Hepatocyte (in vitro differentiated cells): ENCODE measurements at regions not wholly inside any gene's neighbourhood (a gene's known extent, or its start where the extent isn't known, plus 50 kb on each side); places are given as distances from the start of the nearest gene placed in this dataset.

Source experiments
- DNase-seq: peaks from one replicate; pipeline ENCODE4 v3.0.0-alpha.2; 2016; ENCODE audit warnings: low spot score
- H2AFZ ChIP-seq: fragments of 200-600 bp; sonication (generic); 2 replicates; pipeline ENCODE4 v1.6.0; 2016; ENCODE audit warnings: antibody characterized with exemption, mild to moderate bottlenecking
- H3K27ac ChIP-seq: fragments of 200-600 bp; sonication (generic); 2 replicates; pipeline ENCODE4 v1.5.1; 2016; ENCODE audit warnings: mild to moderate bottlenecking
- H3K27me3 ChIP-seq: fragments of 200-600 bp; sonication (generic); 2 replicates; pipeline ENCODE4 v1.6.1; 2016
- H3K36me3 ChIP-seq: fragments of 200-600 bp; sonication (generic); replicated peaks from 2 replicates; pipeline ENCODE4 v1.5.1; 2016; ENCODE audit warnings: low read depth; ENCODE audit not compliant: insufficient read depth
- H3K4me1 ChIP-seq: fragments of 200-600 bp; sonication (generic); 2 replicates; pipeline ENCODE4 v1.5.1; 2016; ENCODE audit warnings: mild to moderate bottlenecking, moderate library complexity; ENCODE audit not compliant: insufficient read depth
- H3K4me2 ChIP-seq: fragments of 200-600 bp; sonication (generic); 2 replicates; pipeline ENCODE4 v1.6.0; 2016
- H3K4me3 ChIP-seq: fragments of 200-600 bp; sonication (generic); 2 replicates; pipeline ENCODE4 v1.5.1; 2016; ENCODE audit warnings: mild to moderate bottlenecking
- H3K79me2 ChIP-seq: fragments of 200-600 bp; sonication (generic); 2 replicates; pipeline ENCODE4 v1.6.0; 2017; ENCODE audit warnings: mild to moderate bottlenecking
- H3K9me2 ChIP-seq: fragments of 200-600 bp; sonication (generic); replicated peaks from 2 replicates; pipeline ENCODE4 v1.6.0; 2017; ENCODE audit warnings: mild to moderate bottlenecking; ENCODE audit not compliant: insufficient read depth
- H3K9me3 ChIP-seq: fragments of 200-600 bp; sonication (generic); 2 replicates; pipeline ENCODE4 v1.5.1; 2016; ENCODE audit warnings: low read depth, mild to moderate bottlenecking
- H4K20me1 ChIP-seq: fragments of 200-600 bp; sonication (generic); 2 replicates; pipeline ENCODE4 v1.6.0; 2016; ENCODE audit warnings: mild to moderate bottlenecking; ENCODE audit not compliant: insufficient read depth, poor library complexity, severe bottlenecking
- EZH2 ChIP-seq: fragments of 200-600 bp; sonication (generic); IDR thresholded peaks from 2 replicates; pipeline ENCODE4 v1.6.1; 2016; ENCODE audit warnings: antibody characterized with exemption, mild to moderate bottlenecking, borderline replicate concordance
- EZH2phosphoT487 ChIP-seq: fragments of 200-600 bp; sonication (generic); IDR thresholded peaks from one replicate; pipeline ENCODE4 v1.6.1; 2018; ENCODE audit warnings: antibody characterized with exemption, mild to moderate bottlenecking, low read depth, moderate library complexity; ENCODE audit not compliant: unreplicated experiment, severe bottlenecking
- WGBS: methylation state at CpG from one replicate; pipeline ENCODE4 v1.1.6; 2016; ENCODE audit warnings: low lambda C conversion rate; ENCODE audit errors: missing lambda C conversion rate; 5-methylcytosine and 5-hydroxymethylcytosine counted together
- TF ChIP-seq, protein P1 (sequence below): fragments of 200-600 bp; sonication (generic); IDR thresholded peaks from 2 replicates; pipeline ENCODE4 v1.5.1; 2016; ENCODE audit warnings: antibody characterized with exemption, mild to moderate bottlenecking; ENCODE audit not compliant: poor library complexity

DNA sequence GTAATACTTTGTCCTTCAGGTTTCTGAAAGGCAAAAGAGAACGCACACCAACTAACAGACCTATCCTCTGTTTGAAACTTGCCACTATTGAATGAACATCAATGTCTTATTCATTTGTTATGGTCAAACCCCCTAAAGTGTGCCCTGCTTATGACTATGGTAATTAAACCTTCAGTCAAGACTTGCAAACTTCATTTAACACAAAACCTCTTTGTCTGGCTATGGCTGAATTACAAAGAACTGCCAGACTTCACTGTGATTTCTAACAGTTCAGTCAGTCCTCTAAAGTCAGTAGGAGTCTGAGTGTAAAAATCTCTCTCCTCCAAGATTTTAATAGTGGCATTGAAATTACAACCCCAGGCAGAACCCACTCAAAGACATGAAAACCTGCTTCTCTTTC lies 702.5 kb upstream of the LRRN3 start:
- no peak overlapping the region for H3K27ac ChIP-seq
- H3K27me3 ChIP-seq = no peaks in the 10 kb centered on the region
- DNase-seq = no peak
- H3K79me2 ChIP-seq = no peaks in the 10 kb centered on the region
- 97% methylated on average over 1 of the region's 1 CpG for WGBS
- H3K4me3 ChIP-seq = no peak overlapping the region
- H3K4me2 ChIP-seq = no peak overlapping the region
- H2AFZ ChIP-seq = no peak overlapping the region
- H4K20me1 ChIP-seq = no peaks in the 10 kb centered on the region
- no peaks in the 10 kb centered on the region for H3K9me2 ChIP-seq
- H3K36me3 ChIP-seq = no peaks in the 10 kb centered on the region
- TF ChIP-seq, protein P1, sequence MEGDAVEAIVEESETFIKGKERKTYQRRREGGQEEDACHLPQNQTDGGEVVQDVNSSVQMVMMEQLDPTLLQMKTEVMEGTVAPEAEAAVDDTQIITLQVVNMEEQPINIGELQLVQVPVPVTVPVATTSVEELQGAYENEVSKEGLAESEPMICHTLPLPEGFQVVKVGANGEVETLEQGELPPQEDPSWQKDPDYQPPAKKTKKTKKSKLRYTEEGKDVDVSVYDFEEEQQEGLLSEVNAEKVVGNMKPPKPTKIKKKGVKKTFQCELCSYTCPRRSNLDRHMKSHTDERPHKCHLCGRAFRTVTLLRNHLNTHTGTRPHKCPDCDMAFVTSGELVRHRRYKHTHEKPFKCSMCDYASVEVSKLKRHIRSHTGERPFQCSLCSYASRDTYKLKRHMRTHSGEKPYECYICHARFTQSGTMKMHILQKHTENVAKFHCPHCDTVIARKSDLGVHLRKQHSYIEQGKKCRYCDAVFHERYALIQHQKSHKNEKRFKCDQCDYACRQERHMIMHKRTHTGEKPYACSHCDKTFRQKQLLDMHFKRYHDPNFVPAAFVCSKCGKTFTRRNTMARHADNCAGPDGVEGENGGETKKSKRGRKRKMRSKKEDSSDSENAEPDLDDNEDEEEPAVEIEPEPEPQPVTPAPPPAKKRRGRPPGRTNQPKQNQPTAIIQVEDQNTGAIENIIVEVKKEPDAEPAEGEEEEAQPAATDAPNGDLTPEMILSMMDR = no peak
- no peak for TF ChIP-seq EZH2
- TF ChIP-seq EZH2phosphoT487 = no peak
- no peaks in the 10 kb centered on the region for H3K9me3 ChIP-seq
- no peaks in the 10 kb centered on the region for H3K4me1 ChIP-seq

GRCh38 chr7:110396021-110396420 lies 694.9 kb upstream of the LRRN3 start:
- no peak overlapping the region for H3K4me2 ChIP-seq
- no peaks in the 10 kb centered on the region for H4K20me1 ChIP-seq
- H3K27me3 ChIP-seq = no peaks in the 10 kb centered on the region
- no peak overlapping the region for H2AFZ ChIP-seq
- H3K4me3 ChIP-seq = no peak overlapping the region
- no peaks in the 10 kb centered on the region for H3K9me3 ChIP-seq
- no peak overlapping the region for H3K27ac ChIP-seq
- H3K79me2 ChIP-seq = no peaks in the 10 kb centered on the region
- DNase-seq = no peak
- TF ChIP-seq, protein P1 = no peak
- TF ChIP-seq EZH2 (no peak), EZH2phosphoT487 (no peak)
- no peaks in the 10 kb centered on the region for H3K36me3 ChIP-seq
- no peaks in the 10 kb centered on the region for H3K9me2 ChIP-seq
- H3K4me1 ChIP-seq = no peaks in the 10 kb centered on the region

- no peaks in the 10 kb centered on the region for H3K9me2 ChIP-seq
- DNase-seq = no peak
- WGBS = 95% methylated on average over 6 of the region's 6 CpGs
- TF ChIP-seq EZH2 = no peak
- TF ChIP-seq, protein P1 = no peak
- no peak for TF ChIP-seq EZH2phosphoT487
- no peaks in the 10 kb centered on the region for H4K20me1 ChIP-seq
- H3K36me3 ChIP-seq = no peaks in the 10 kb centered on the region
- no peak overlapping the region for H2AFZ ChIP-seq
- H3K79me2 ChIP-seq = no peaks in the 10 kb centered on the region
- H3K9me3 ChIP-seq = no peaks in the 10 kb centered on the region
- H3K4me3 ChIP-seq = no peak overlapping the region
- H3K27ac ChIP-seq = no peak overlapping the region
- no peaks in the 10 kb centered on the region for H3K27me3 ChIP-seq
- no peak overlapping the region for H3K4me2 ChIP-seq
- H3K4me1 ChIP-seq = no peaks in the 10 kb centered on the region
These were observed 692.8 kb upstream of the LRRN3 start for GRCh38 chr7:110397927-110398660.

GRCh38 chr7:110399421-110399820 lies 691.5 kb upstream of the LRRN3 start:
- no peaks in the 10 kb centered on the region for H3K36me3 ChIP-seq
- no peak for TF ChIP-seq EZH2
- TF ChIP-seq, protein P1 = no peak
- TF ChIP-seq EZH2phosphoT487 = no peak
- DNase-seq = no peak
- H3K4me1 ChIP-seq = no peaks in the 10 kb centered on the region
- H4K20me1 ChIP-seq = no peaks in the 10 kb centered on the region
- no peak overlapping the region for H3K4me3 ChIP-seq
- no peaks in the 10 kb centered on the region for H3K79me2 ChIP-seq
- H3K9me2 ChIP-seq = no peaks in the 10 kb centered on the region
- no peak overlapping the region for H3K4me2 ChIP-seq
- no peaks in the 10 kb centered on the region for H3K27me3 ChIP-seq
- no peaks in the 10 kb centered on the region for H3K9me3 ChIP-seq
- 70% methylated on average over 2 of the region's 2 CpGs for WGBS
- no peak overlapping the region for H2AFZ ChIP-seq
- no peak overlapping the region for H3K27ac ChIP-seq
